ENCODE measurements at regions not wholly inside any gene's neighbourhood (a gene's known extent, or its start where the extent isn't known, plus 50 kb on each side); places are given as distances from the start of the nearest gene placed in this dataset.
"Not testable (repeated sequence)": the region's sequence is repeated elsewhere in the genome, so short reads cannot be mapped to it uniquely, and the experiment has no call there.

GRCh38 chr3:196147116-196147515, 64.1 kb downstream of the ZDHHC19 start:
- no peak for DNase-seq

- no peak for DNase-seq
Measured at GRCh38 chr3:196145468-196146262, 63.8 kb upstream of the TFRC start.

GRCh38 chr3:196144383-196145105, 62.7 kb upstream of the TFRC start:
- no peak for DNase-seq

- no peak for DNase-seq
Measured at GRCh38 chr3:196143708-196144382, 62.0 kb upstream of the TFRC start.

GRCh38 chr3:196142202-196142956, 60.5 kb upstream of the TFRC start:
- no peak for DNase-seq

GRCh38 chr3:196141866-196142201, 59.9 kb upstream of the TFRC start:
- DNase-seq, result no peak

GRCh38 chr3:196141052-196141865, 59.4 kb upstream of the TFRC start:
- DNase-seq, result no peak

- no peak for DNase-seq
Measured at GRCh38 chr3:196140224-196140623, 58.3 kb upstream of the TFRC start.

GRCh38 chr3:196139281-196139680, 57.4 kb upstream of the TFRC start:
- DNase-seq, result no peak

- no peak for DNase-seq
Measured at GRCh38 chr3:196138482-196139254, 56.8 kb upstream of the TFRC start.

GRCh38 chr3:196136640-196136989, 54.7 kb upstream of the TFRC start:
- not testable (repeated sequence) for DNase-seq

- DNase-seq, result peak; percentile 45
Measured at GRCh38 chr3:196135693-196136639, 54.1 kb upstream of the TFRC start.

GRCh38 chr3:196134691-196135090, 52.8 kb upstream of the TFRC start:
- no peak for DNase-seq

GRCh38 chr3:196133869-196134268, 52.0 kb upstream of the TFRC start:
- DNase-seq, result not testable (repeated sequence)

- no peak for DNase-seq
Measured at GRCh38 chr3:196131921-196132320, 50.0 kb upstream of the TFRC start.

Data from activated effector memory CD4-positive, alpha-beta T cell treated with anti-CD3 and anti-CD28 coated beads, Interleukin-2, amount 50 U/mL, for 16 hours (primary cell).